B cell (primary cell): ENCODE measurements at regions not wholly inside any gene's neighbourhood (a gene's known extent, or its start where the extent isn't known, plus 50 kb on each side); places are given as distances from the start of the nearest gene placed in this dataset.

Experiments used
- ATAC-seq: fragments of 200-7000 bp; cut with Tn5 transposase; one replicate; pipeline ENCODE4 v1.10.0; 2021; ENCODE audit warnings: low read depth, mild to moderate bottlenecking, moderate number of reproducible peaks, moderate library complexity
- CTCF ChIA-PET: fragments of 350-600 bp; sonication (Branson Sonifier 250); formaldehyde crosslinking; loops from one replicate; lab custom pipeline; 2021; ENCODE audit warnings: antibody characterized with exemption, inconsistent platforms; lab: Charles Lee
- POLR2A ChIA-PET: fragments of 350-600 bp; sonication (Branson Sonifier 250); formaldehyde crosslinking; loops from one replicate; lab custom pipeline; 2021; ENCODE audit warnings: antibody characterized with exemption; lab: Charles Lee
- DNase-seq: peaks from one replicate; pipeline ENCODE4 v3.0.0; 2013
- H2AFZ ChIP-seq: 2 replicates; pipeline ENCODE4 v1.6.1; 2012; ENCODE audit warnings: mild to moderate bottlenecking, low read depth, low read length; ENCODE audit not compliant: insufficient read depth, poor library complexity, severe bottlenecking
- H3K27ac ChIP-seq, 2 donors: 1 replicate in 1 of 2; 2 replicates in 1 of 2; pipeline ENCODE4 v1.5.1; 2012 to 2013; ENCODE audit warnings: low read length in 2 of 2, mild to moderate bottlenecking in 2 of 2, moderate library complexity in 1 of 2
- H3K27me3 ChIP-seq, 4 experiments: fragments of 200-600 bp in 1 of 4; sonication (generic) in 1 of 4; replicated peaks in 1 of 4; 1 replicate in 2 of 4; 2 replicates in 2 of 4; pipeline versions ENCODE4 v1.6.1 to v1.7.0; 2013 to 2016; ENCODE audit warnings: low read length in 3 of 4, mild to moderate bottlenecking in 2 of 4, mixed read lengths in 1 of 4, moderate library complexity in 1 of 4; ENCODE audit not compliant: insufficient read depth in 4 of 4, control insufficient read depth in 3 of 4; ENCODE audit errors: control extremely low read depth in 1 of 4
- H3K36me3 ChIP-seq, 2 experiments: replicated peaks in 1 of 2; 1 replicate in 1 of 2; 2 replicates in 1 of 2; pipeline versions ENCODE4 v1.6.1 to v1.7.1; 2013; ENCODE audit warnings: low read length in 1 of 2; ENCODE audit not compliant: insufficient read depth in 2 of 2, control insufficient read depth in 1 of 2; ENCODE audit errors: control extremely low read depth in 1 of 2, extremely low read depth in 1 of 2
- H3K4me1 ChIP-seq, 2 donors: fragments of 200-600 bp in 1 of 2; sonication (generic) in 1 of 2; 1 replicate in 1 of 2; 2 replicates in 1 of 2; pipeline versions ENCODE4 v1.5.1 to v1.6.1; 2013 to 2017; ENCODE audit warnings: low read length in 2 of 2; ENCODE audit not compliant: control insufficient read depth in 2 of 2, insufficient read depth in 2 of 2
- H3K4me2 ChIP-seq: replicated peaks from 2 replicates; pipeline ENCODE3; 2012; ENCODE audit warnings: mild to moderate bottlenecking, low read depth, low read length; ENCODE audit not compliant: poor library complexity, severe bottlenecking
- H3K4me3 ChIP-seq, 5 experiments: fragments of 200-600 bp in 1 of 5; sonication (generic) in 1 of 5; 1 replicate in 3 of 5; 2 replicates in 2 of 5; pipeline versions ENCODE4 v1.5.1 to v1.7.0; 2011 to 2016; ENCODE audit warnings: low read length in 4 of 5, mild to moderate bottlenecking in 4 of 5, low read depth in 2 of 5, control low read depth in 1 of 5, moderate library complexity in 1 of 5; ENCODE audit not compliant: insufficient read depth in 1 of 5; ENCODE audit errors: control extremely low read depth in 1 of 5, extremely low read depth in 1 of 5
- H3K79me2 ChIP-seq: fragments of 200-600 bp; sonication (generic); one replicate; pipeline ENCODE4 v1.6.0; 2016; ENCODE audit warnings: low read length; ENCODE audit not compliant: control insufficient read depth, insufficient read depth
- H3K9ac ChIP-seq: fragments of 200-600 bp; sonication (generic); 2 replicates; pipeline ENCODE4 v1.6.1; 2017; ENCODE audit warnings: mild to moderate bottlenecking, low read length, moderate library complexity
- H3K9me3 ChIP-seq, 3 donors: one replicate each; pipeline versions ENCODE4 v1.6.1 to v1.7.1; 2013; ENCODE audit warnings: low read length in 2 of 3; ENCODE audit not compliant: control insufficient read depth in 2 of 3, insufficient read depth in 1 of 3; ENCODE audit errors: control extremely low read depth in 1 of 3
- H4K20me1 ChIP-seq: 2 replicates; pipeline ENCODE4 v1.6.0; 2012; ENCODE audit warnings: mild to moderate bottlenecking, low read length; ENCODE audit not compliant: insufficient read depth, control insufficient read depth, poor library complexity, severe bottlenecking
- H3K27ac Mint-ChIP-seq: one replicate; pipeline ENCODE4 v1.8.0; 2021; ENCODE audit warnings: mixed read lengths
- H3K27me3 Mint-ChIP-seq: one replicate; pipeline ENCODE4 v1.8.0; 2021; ENCODE audit warnings: mixed read lengths
- H3K4me1 Mint-ChIP-seq: one replicate; pipeline ENCODE4 v1.8.0; 2021; ENCODE audit warnings: mixed read lengths
- H3K4me3 Mint-ChIP-seq: one replicate; pipeline ENCODE4 v1.8.0; 2021; ENCODE audit warnings: mixed read lengths
- H3K9me3 Mint-ChIP-seq: one replicate; pipeline ENCODE4 v1.8.0; 2022; ENCODE audit warnings: mixed read lengths; ENCODE audit not compliant: insufficient read depth
- EZH2 ChIP-seq: IDR thresholded peaks from 2 replicates; pipeline ENCODE4 v1.6.1; 2012; ENCODE audit warnings: borderline replicate concordance, low read depth, mild to moderate bottlenecking, moderate library complexity, low read length; ENCODE audit not compliant: insufficient read depth, poor library complexity, severe bottlenecking
- WGBS: methylation state at CpG from one replicate; pipeline ENCODE4 v1.1.5; 2013; ENCODE audit warnings: missing lambda C conversion rate; ENCODE audit not compliant: insufficient coverage; 5-methylcytosine and 5-hydroxymethylcytosine counted together
- intact Hi-C: fragments of 100-400 bp; cut with micrococcal nuclease; formaldehyde crosslinking; loops from one replicate; pipeline ENCODE4 v1.10.0; 2022
- TF ChIP-seq, protein P1 (sequence below): fragments of 200-600 bp; IDR thresholded peaks from one replicate; pipeline ENCODE4 v1.8.0; 2022; ENCODE audit warnings: antibody characterized with exemption, mild to moderate bottlenecking

DNA sequence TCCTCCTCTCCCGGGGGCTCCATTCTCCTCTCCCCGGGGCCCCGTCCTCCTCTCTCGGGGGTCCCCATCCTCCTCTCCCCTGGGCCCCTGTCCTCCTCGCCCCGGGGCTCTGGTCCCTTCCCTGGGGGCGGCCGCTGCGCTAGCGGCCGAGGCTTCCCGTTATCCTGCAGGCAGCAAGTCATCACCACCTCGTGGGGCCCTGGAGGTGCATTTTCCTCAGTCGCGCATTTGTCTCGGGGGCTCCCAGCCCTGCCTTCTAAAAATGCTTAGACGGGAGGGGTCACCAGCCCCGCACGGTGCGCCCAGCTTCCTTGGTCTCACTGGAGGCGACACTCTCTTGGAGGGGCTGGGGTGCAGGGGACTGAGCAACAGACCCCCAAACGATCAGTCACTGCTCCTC lies 216.5 kb downstream of the QKI start:
- no peaks in the 10 kb centered on the region for H3K9me3 Mint-ChIP-seq
- TF ChIP-seq, protein P1, sequence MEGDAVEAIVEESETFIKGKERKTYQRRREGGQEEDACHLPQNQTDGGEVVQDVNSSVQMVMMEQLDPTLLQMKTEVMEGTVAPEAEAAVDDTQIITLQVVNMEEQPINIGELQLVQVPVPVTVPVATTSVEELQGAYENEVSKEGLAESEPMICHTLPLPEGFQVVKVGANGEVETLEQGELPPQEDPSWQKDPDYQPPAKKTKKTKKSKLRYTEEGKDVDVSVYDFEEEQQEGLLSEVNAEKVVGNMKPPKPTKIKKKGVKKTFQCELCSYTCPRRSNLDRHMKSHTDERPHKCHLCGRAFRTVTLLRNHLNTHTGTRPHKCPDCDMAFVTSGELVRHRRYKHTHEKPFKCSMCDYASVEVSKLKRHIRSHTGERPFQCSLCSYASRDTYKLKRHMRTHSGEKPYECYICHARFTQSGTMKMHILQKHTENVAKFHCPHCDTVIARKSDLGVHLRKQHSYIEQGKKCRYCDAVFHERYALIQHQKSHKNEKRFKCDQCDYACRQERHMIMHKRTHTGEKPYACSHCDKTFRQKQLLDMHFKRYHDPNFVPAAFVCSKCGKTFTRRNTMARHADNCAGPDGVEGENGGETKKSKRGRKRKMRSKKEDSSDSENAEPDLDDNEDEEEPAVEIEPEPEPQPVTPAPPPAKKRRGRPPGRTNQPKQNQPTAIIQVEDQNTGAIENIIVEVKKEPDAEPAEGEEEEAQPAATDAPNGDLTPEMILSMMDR, result no peak
- no peak for TF ChIP-seq EZH2

DNA sequence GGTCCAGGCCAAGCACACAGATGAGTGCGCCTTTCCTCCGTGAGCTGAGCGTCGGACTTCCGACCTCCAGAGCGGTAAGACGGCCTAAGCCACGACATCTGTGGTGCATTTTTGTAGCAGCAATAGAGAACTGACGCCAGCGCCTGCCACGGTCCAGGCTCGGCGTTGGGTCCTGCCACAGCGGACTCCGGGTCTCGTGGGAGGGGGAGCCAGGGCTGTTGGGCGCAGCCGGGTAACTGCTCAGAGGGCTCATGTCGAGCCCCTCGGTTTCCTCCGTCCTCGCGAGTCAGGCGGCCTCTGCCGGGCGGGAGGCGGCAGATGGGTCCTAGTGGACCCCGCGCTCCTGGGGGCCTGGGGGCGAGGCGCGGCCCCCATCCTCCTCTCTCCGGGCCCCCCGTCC lies 216.1 kb downstream of the QKI start:
- Mint-ChIP-seq H3K9me3 (no peaks in the 10 kb centered on the region), H3K27ac (no peak overlapping the region), H3K27me3 (peaks cover 30% of the 10 kb centered on the region), H3K4me1 (peaks cover 17% of the 10 kb centered on the region), H3K4me3 (no peak overlapping the region)
- intact Hi-C loops, result no loop called here
- Histone ChIP-seq H3K4me1 (peaks cover 13 to 17% of the 10 kb centered on the region in 2 donors), H3K4me2 (peak overlapping the region; percentile 22), H2AFZ (no peak overlapping the region), H3K36me3 (no peaks in the 10 kb centered on the region), H3K27ac (no peak overlapping the region), H4K20me1 (no peaks in the 10 kb centered on the region), H3K9me3 (peaks cover 0 to 50% (median 0%) of the 10 kb centered on the region in 3 donors), H3K79me2 (no peaks in the 10 kb centered on the region), H3K27me3 (peaks cover 0 to 18% (median 5%) of the 10 kb centered on the region in 4 experiments), H3K4me3 (no peak overlapping the region), H3K9ac (no peak overlapping the region)
- TF ChIP-seq, protein P1, result no peak
- TF ChIP-seq EZH2, result no peak
- CTCF ChIA-PET, result no interaction called here
- POLR2A ChIA-PET, result no interaction called here
- no peak for DNase-seq
- WGBS, result 31% methylated on average over 34 of the region's 34 CpGs
- ATAC-seq, result no peak

More for the DNA sequence above, 216.5 kb downstream of the QKI start:
- Histone ChIP-seq H3K9ac (no peak overlapping the region), H3K4me2 (peak overlapping the region; percentile 22), H3K4me1 (peaks cover 9 to 13% of the 10 kb centered on the region in 2 donors), H3K27me3 (peaks cover 0 to 18% (median 5%) of the 10 kb centered on the region in 4 experiments), H3K9me3 (peaks cover 0 to 50% (median 0%) of the 10 kb centered on the region in 3 donors), H3K36me3 (no peaks in the 10 kb centered on the region), H3K27ac (no peak overlapping the region), H3K79me2 (no peaks in the 10 kb centered on the region), H2AFZ (no peak overlapping the region), H3K4me3 (no peak overlapping the region), H4K20me1 (no peaks in the 10 kb centered on the region)
- POLR2A ChIA-PET, result no interaction called here
- H3K27me3 Mint-ChIP-seq, result peaks cover 31% of the 10 kb centered on the region
- 43% methylated on average over 22 of the region's 22 CpGs for WGBS
- peaks cover 12% of the 10 kb centered on the region for H3K4me1 Mint-ChIP-seq
- intact Hi-C loops, result no loop called here
- ATAC-seq, result no peak
- H3K4me3 Mint-ChIP-seq, result no peak overlapping the region
- CTCF ChIA-PET, result no interaction called here
- DNase-seq, result no peak
- H3K27ac Mint-ChIP-seq, result no peak overlapping the region
